SK-N-SH (cell line): ENCODE measurements at regions not wholly inside any gene's neighbourhood (a gene's known extent, or its start where the extent isn't known, plus 50 kb on each side); places are given as distances from the start of the nearest gene placed in this dataset.
"Not testable (repeated sequence)": the region's sequence is repeated elsewhere in the genome, so short reads cannot be mapped to it uniquely, and the experiment has no call there.

ENCODE experiments used
- CTCF ChIA-PET: fragments of 300-600, 350-600 bp; formaldehyde crosslinking; extraction: SDS; loops from one replicate; lab custom pipeline; 2021; lab: Yijun Ruan, JAX
- POLR2A ChIA-PET: fragments of 350-600 bp; sonication (Branson Sonifier 250); formaldehyde crosslinking; extraction: SDS; loops from one replicate; lab custom pipeline; 2020; ENCODE audit warnings: antibody characterized with exemption, inconsistent platforms; lab: Yijun Ruan, JAX
- DNase-seq: peaks from one replicate; pipeline ENCODE4 v3.0.0; 2012
- H2AFZ ChIP-seq: fragments of 200-600 bp; sonication (generic); 2 replicates; pipeline ENCODE4 v1.8.1; 2016; ENCODE audit warnings: antibody characterized with exemption, mild to moderate bottlenecking, low read depth
- H3F3A ChIP-seq: fragments of 200-600 bp; sonication (generic); replicated peaks from 2 replicates; pipeline ENCODE3; 2016; ENCODE audit warnings: antibody characterized with exemption, mild to moderate bottlenecking; ENCODE audit not compliant: insufficient read depth
- H3K27ac ChIP-seq, 2 experiments: fragments of 200-500 bp in 1 of 2; fragments of 200-600 bp in 1 of 2; sonication (Bioruptor generic) in 1 of 2; sonication (generic), shearing (Covaris generic) in 1 of 2; 2 replicates each; pipeline versions ENCODE4 v1.5.1 to v1.6.1; 2014 to 2016; ENCODE audit warnings: low read depth in 2 of 2, inconsistent platforms in 1 of 2, low read length in 1 of 2, mild to moderate bottlenecking in 1 of 2, mixed read lengths in 1 of 2
- H3K27me3 ChIP-seq: fragments of 200-600 bp; sonication (generic), shearing (Covaris generic); 2 replicates; pipeline ENCODE4 v1.6.1; 2016; ENCODE audit warnings: mixed run types; ENCODE audit not compliant: insufficient read depth
- H3K36me3 ChIP-seq, 2 experiments: fragments of 200-500 bp in 1 of 2; fragments of 200-600 bp in 1 of 2; sonication (Bioruptor generic) in 1 of 2; sonication (generic) in 1 of 2; replicated peaks in 1 of 2; 2 replicates each; pipeline versions ENCODE3 to v1.5.1; 2014 to 2016; ENCODE audit warnings: low read length in 1 of 2, mild to moderate bottlenecking in 1 of 2; ENCODE audit not compliant: insufficient read depth in 2 of 2, control insufficient read depth in 1 of 2
- H3K4me1 ChIP-seq, 2 experiments: fragments of 200-500 bp in 1 of 2; fragments of 200-600 bp in 1 of 2; sonication (Bioruptor generic) in 1 of 2; sonication (generic), shearing (Covaris generic) in 1 of 2; 2 replicates each; pipeline versions ENCODE4 v1.5.1 to v1.6.1; 2014 to 2016; ENCODE audit warnings: low read depth in 1 of 2, low read length in 1 of 2, mixed run types in 1 of 2; ENCODE audit not compliant: insufficient read depth in 2 of 2, control insufficient read depth in 1 of 2
- H3K4me2 ChIP-seq: fragments of 200-600 bp; sonication (generic), shearing (Covaris generic); 2 replicates; pipeline ENCODE4 v1.6.1; 2017; ENCODE audit warnings: mixed run types
- H3K4me3 ChIP-seq, 2 experiments: fragments of 200-500 bp in 1 of 2; fragments of 200-600 bp in 1 of 2; sonication (Bioruptor generic) in 1 of 2; sonication (generic), shearing (Covaris generic) in 1 of 2; 2 replicates each; pipeline versions ENCODE4 v1.5.1 to v1.8.1; 2014 to 2016; ENCODE audit warnings: low read depth in 2 of 2, inconsistent platforms in 1 of 2, low read length in 1 of 2, mild to moderate bottlenecking in 1 of 2, mixed read lengths in 1 of 2, moderate library complexity in 1 of 2
- H3K79me2 ChIP-seq: fragments of 200-600 bp; sonication (generic); 2 replicates; pipeline ENCODE4 v1.8.1; 2017; ENCODE audit warnings: mild to moderate bottlenecking; ENCODE audit not compliant: insufficient read depth
- H3K9ac ChIP-seq: fragments of 200-600 bp; sonication (generic); 2 replicates; pipeline ENCODE4 v1.6.1; 2017; ENCODE audit warnings: mixed run types
- H3K9me2 ChIP-seq: fragments of 200-600 bp; sonication (generic); 2 replicates; pipeline ENCODE4 v1.6.1; 2017; ENCODE audit warnings: mixed run types
- H3K9me3 ChIP-seq: fragments of 200-600 bp; sonication (generic); 2 replicates; pipeline ENCODE4 v1.6.1; 2017; ENCODE audit warnings: mixed run types, mild to moderate bottlenecking, moderate library complexity
- H4K20me1 ChIP-seq: fragments of 200-600 bp; sonication (generic); 2 replicates; pipeline ENCODE4 v1.6.1; 2017; ENCODE audit warnings: mild to moderate bottlenecking, mixed run types; ENCODE audit not compliant: insufficient read depth
- CHD2 ChIP-seq: fragments of 150-350 bp; IDR thresholded peaks from 2 replicates; pipeline ENCODE4 v1.6.1; 2018; ENCODE audit warnings: low read length; ENCODE audit not compliant: partially characterized antibody
- EP300 ChIP-seq, 2 experiments: IDR thresholded peaks; 2 replicates each; pipeline versions ENCODE4 v1.4.0 to v1.6.1; 2012; ENCODE audit warnings: borderline replicate concordance in 1 of 2, low read depth in 1 of 2, low read length in 1 of 2
- FOXM1 ChIP-seq: IDR thresholded peaks from 2 replicates; pipeline ENCODE4 v1.4.0; 2012; ENCODE audit warnings: low read depth, mild to moderate bottlenecking
- GATA2 ChIP-seq: sonication (generic); formaldehyde crosslinking; IDR thresholded peaks from 2 replicates; pipeline ENCODE4 v1.5.0; 2020; ENCODE audit warnings: mild to moderate bottlenecking, missing genetic modification reagents
- NRF1 ChIP-seq: IDR thresholded peaks from 2 replicates; pipeline ENCODE4 v1.6.1; 2012; ENCODE audit warnings: low read depth, mild to moderate bottlenecking, low read length
- POLR2AphosphoS5 ChIP-seq: IDR thresholded peaks from 2 replicates; pipeline ENCODE4 v1.6.1; 2012; ENCODE audit warnings: low read depth, low read length
- SMC3 ChIP-seq: IDR thresholded peaks from 2 replicates; pipeline ENCODE4 v1.6.1; 2012; ENCODE audit warnings: low read depth, low read length, improper control_type of control experiment
- TEAD4 ChIP-seq: IDR thresholded peaks from 2 replicates; pipeline ENCODE4 v1.4.0; 2012; ENCODE audit warnings: mild to moderate bottlenecking, borderline replicate concordance; ENCODE audit not compliant: insufficient read depth
- WGBS: methylation state at CpG from one replicate; pipeline ENCODE4 v1.1.6; 2017; ENCODE audit warnings: low lambda C conversion rate; 5-methylcytosine and 5-hydroxymethylcytosine counted together
- TF ChIP-seq, protein P1 (sequence below): fragments of 150-350 bp; IDR thresholded peaks from 2 replicates; pipeline ENCODE4 v1.6.1; 2017; ENCODE audit warnings: antibody characterized with exemption, low read length, low read depth, borderline replicate concordance

GRCh38 chr12:114026805-114027204, 60.7 kb upstream of the RBM19 start:
- H3K9me3 ChIP-seq: no peaks in the 10 kb centered on the region
- POLR2A ChIA-PET: no interaction called here
- no peaks in the 10 kb centered on the region for H3K79me2 ChIP-seq
- no peaks in the 10 kb centered on the region for H3F3A ChIP-seq
- DNase-seq: no peak
- H3K36me3 ChIP-seq: no peaks in the 10 kb centered on the region
- H4K20me1 ChIP-seq: no peaks in the 10 kb centered on the region
- no peak overlapping the region for H3K9ac ChIP-seq
- H2AFZ ChIP-seq: no peak overlapping the region
- no peaks in the 10 kb centered on the region; the same call in 1 of the 2 replicates for H3K27me3 ChIP-seq
- no peaks in the 10 kb centered on the region for H3K4me1 ChIP-seq
- TF ChIP-seq FOXM1 (no peak), SMC3 (no peak), TEAD4 (no peak), EP300 (IDR thresholded peaks at IDR 0.05; ENCODE audit: borderline replicate concordance in 1 of 2, low read depth in 1 of 2, low read length in 1 of 2) (no peak), NRF1 (no peak)
- TF ChIP-seq, all 33 proteins: peak for 0
- Histone ChIP-seq H3K4me3 (no peak overlapping the region), H3K27ac (no peak overlapping the region), H3K4me2 (no peak overlapping the region), H3K9me2 (no peaks in the 10 kb centered on the region)
- 27% methylated on average over 4 of the region's 4 CpGs for WGBS
- CTCF ChIA-PET: interaction anchor here (2.0 to 2.1 kb wide), 2 partner anchors 13 to 482 kb away, joined by 6 to 7 read pairs; no protein-coding TSS in a partner anchor

DNA sequence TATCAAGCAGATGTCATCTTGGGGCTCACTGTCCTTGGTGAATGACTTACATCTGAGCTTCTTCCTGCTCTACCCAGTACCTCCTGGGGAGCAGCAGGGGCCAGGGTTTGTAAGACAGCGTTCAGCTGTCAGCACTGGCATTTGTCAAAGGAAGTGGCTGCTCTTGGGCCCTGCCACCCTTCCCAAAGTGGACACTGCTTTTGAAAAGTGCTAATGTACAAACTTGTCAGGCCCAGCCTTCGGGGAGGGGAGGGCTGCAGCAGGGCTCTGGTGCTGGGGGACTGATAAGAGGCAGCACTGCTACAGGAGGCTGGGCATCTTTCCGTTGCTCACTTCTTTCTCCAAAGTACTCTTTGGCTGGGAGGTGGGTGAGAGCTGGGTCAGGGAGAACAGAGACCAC, 59.8 kb upstream of the RBM19 start:
- H3K4me3 ChIP-seq: no peak overlapping the region
- H3K79me2 ChIP-seq: no peaks in the 10 kb centered on the region
- no peak overlapping the region for H2AFZ ChIP-seq
- no peak for DNase-seq
- WGBS: 0% methylated on average over 3 of the region's 3 CpGs
- H3K9me3 ChIP-seq: no peaks in the 10 kb centered on the region
- ChIA-PET POLR2A (no interaction called here), CTCF (interaction anchor here (2.0 to 2.1 kb wide), 2 partner anchors 12 to 482 kb away, joined by 6 to 7 read pairs; no protein-coding TSS in a partner anchor)
- H3K9ac ChIP-seq: no peak overlapping the region
- H3F3A ChIP-seq: no peaks in the 10 kb centered on the region
- H3K36me3 ChIP-seq: no peaks in the 10 kb centered on the region
- H3K4me1 ChIP-seq: no peaks in the 10 kb centered on the region
- no peaks in the 10 kb centered on the region for H4K20me1 ChIP-seq
- H3K9me2 ChIP-seq: no peaks in the 10 kb centered on the region
- no peaks in the 10 kb centered on the region; the same call in 1 of the 2 replicates for H3K27me3 ChIP-seq
- H3K27ac ChIP-seq: no peak overlapping the region
- no peak overlapping the region for H3K4me2 ChIP-seq
- TF ChIP-seq GATA2 (no peak), POLR2AphosphoS5 (no peak), CHD2 (no peak), FOXM1 (no peak)
- TF ChIP-seq, protein P1, sequence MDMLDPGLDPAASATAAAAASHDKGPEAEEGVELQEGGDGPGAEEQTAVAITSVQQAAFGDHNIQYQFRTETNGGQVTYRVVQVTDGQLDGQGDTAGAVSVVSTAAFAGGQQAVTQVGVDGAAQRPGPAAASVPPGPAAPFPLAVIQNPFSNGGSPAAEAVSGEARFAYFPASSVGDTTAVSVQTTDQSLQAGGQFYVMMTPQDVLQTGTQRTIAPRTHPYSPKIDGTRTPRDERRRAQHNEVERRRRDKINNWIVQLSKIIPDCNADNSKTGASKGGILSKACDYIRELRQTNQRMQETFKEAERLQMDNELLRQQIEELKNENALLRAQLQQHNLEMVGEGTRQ: no peak

GRCh38 chr12:114022081-114022480, 56.0 kb upstream of the RBM19 start:
- 0% methylated on average over 1 of the region's 5 CpGs for WGBS
- CTCF ChIA-PET, H3F3A ChIP-seq, H3K4me1 ChIP-seq, H3K9ac ChIP-seq, H3K4me3 ChIP-seq, H3K27me3 ChIP-seq, H4K20me1 ChIP-seq, DNase-seq, H3K9me2 ChIP-seq, H3K9me3 ChIP-seq, H3K79me2 ChIP-seq, H2AFZ ChIP-seq, H3K36me3 ChIP-seq, POLR2A ChIA-PET, H3K27ac ChIP-seq, H3K4me2 ChIP-seq: not testable (repeated sequence)
